Ascending aorta (tissue), 2 donors: ENCODE measurements at regions not wholly inside any gene's neighbourhood (a gene's known extent, or its start where the extent isn't known, plus 50 kb on each side); places are given as distances from the start of the nearest gene placed in this dataset.

ENCODE experiments used
- DNase-seq, 2 donors: peaks; one replicate each; pipeline ENCODE4 v3.0.0-alpha.2; 2019; ENCODE audit warnings: low spot score in 2 of 2
- H3K27ac ChIP-seq, 2 donors: fragments of 200-600 bp; sonication (generic); one replicate each; pipeline ENCODE4 v1.5.1; 2016 to 2017; ENCODE audit warnings: mild to moderate bottlenecking in 1 of 2
- H3K27me3 ChIP-seq: fragments of 200-600 bp; sonication (generic); one replicate; pipeline ENCODE4 v1.5.1; 2017
- H3K36me3 ChIP-seq, 2 donors: fragments of 200-600 bp; sonication (generic); one replicate each; pipeline ENCODE4 v1.5.1; 2016
- H3K4me1 ChIP-seq, 2 donors: fragments of 200-600 bp; sonication (generic); one replicate each; pipeline ENCODE4 v1.5.1; 2016 to 2017; ENCODE audit warnings: mild to moderate bottlenecking in 1 of 2
- H3K4me3 ChIP-seq, 2 donors: fragments of 200-600 bp; sonication (generic); one replicate each; pipeline ENCODE4 v1.5.1; 2016 to 2017; ENCODE audit warnings: mild to moderate bottlenecking in 1 of 2
- H3K9me3 ChIP-seq, 2 donors: fragments of 200-600 bp; sonication (generic); one replicate each; pipeline ENCODE4 v1.5.1; 2016
- intact Hi-C: fragments of 100-400 bp; cut with DNase I; formaldehyde crosslinking; loops from one replicate; pipeline ENCODE4 v1.15.1; 2023
- TF ChIP-seq, protein P1 (sequence below), 3 experiments: fragments of 200-600 bp in 2 of 3; fragments of 450-650 bp in 1 of 3; sonication (generic) in 2 of 3; IDR thresholded peaks; one replicate each; pipeline ENCODE4 v1.5.1; 2016 to 2019; ENCODE audit warnings: antibody characterized with exemption in 3 of 3, mild to moderate bottlenecking in 1 of 3, moderate library complexity in 1 of 3

DNA sequence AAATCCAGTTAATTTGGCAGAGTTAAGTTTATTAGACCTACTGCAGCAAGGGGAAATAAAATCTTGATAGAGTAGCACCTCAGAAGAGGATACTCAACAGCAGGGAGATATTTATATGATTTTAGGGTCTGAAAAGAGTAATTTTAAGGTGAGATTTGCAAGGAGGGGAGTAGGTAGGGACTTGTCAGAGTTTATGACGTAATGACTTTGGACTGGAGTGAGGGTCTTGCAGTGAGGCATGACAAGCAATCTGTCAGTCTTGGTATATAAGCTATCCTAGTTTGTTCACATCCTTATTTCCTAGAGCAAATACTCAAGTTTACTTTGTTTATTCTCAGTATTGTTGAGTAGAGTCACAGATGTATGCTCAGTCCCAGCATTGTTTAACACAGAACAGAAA lies 722.6 kb downstream of the TLE4 start:
- DNase-seq, result no peak
- TF ChIP-seq, protein P1, sequence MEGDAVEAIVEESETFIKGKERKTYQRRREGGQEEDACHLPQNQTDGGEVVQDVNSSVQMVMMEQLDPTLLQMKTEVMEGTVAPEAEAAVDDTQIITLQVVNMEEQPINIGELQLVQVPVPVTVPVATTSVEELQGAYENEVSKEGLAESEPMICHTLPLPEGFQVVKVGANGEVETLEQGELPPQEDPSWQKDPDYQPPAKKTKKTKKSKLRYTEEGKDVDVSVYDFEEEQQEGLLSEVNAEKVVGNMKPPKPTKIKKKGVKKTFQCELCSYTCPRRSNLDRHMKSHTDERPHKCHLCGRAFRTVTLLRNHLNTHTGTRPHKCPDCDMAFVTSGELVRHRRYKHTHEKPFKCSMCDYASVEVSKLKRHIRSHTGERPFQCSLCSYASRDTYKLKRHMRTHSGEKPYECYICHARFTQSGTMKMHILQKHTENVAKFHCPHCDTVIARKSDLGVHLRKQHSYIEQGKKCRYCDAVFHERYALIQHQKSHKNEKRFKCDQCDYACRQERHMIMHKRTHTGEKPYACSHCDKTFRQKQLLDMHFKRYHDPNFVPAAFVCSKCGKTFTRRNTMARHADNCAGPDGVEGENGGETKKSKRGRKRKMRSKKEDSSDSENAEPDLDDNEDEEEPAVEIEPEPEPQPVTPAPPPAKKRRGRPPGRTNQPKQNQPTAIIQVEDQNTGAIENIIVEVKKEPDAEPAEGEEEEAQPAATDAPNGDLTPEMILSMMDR (IDR thresholded peaks at IDR 0.05), result no peak
- Histone ChIP-seq H3K27me3 (no peaks in the 10 kb centered on the region), H3K4me1 (no peaks in the 10 kb centered on the region), H3K9me3 (no peaks in the 10 kb centered on the region), H3K36me3 (no peaks in the 10 kb centered on the region), H3K4me3 (no peak overlapping the region), H3K27ac (no peak overlapping the region)
- intact Hi-C loops, result no loop called here

GRCh38 chr9:80292231-80292630 lies 720.5 kb downstream of the TLE4 start:
- no peaks in the 10 kb centered on the region for H3K36me3 ChIP-seq
- H3K27ac ChIP-seq, result no peak overlapping the region
- H3K4me1 ChIP-seq, result no peaks in the 10 kb centered on the region
- no peak for DNase-seq
- no peak overlapping the region for H3K4me3 ChIP-seq
- intact Hi-C loops, result no loop called here
- H3K27me3 ChIP-seq, result no peaks in the 10 kb centered on the region
- no peaks in the 10 kb centered on the region for H3K9me3 ChIP-seq
- TF ChIP-seq, protein P1 (IDR thresholded peaks at IDR 0.05), result no peak

DNA sequence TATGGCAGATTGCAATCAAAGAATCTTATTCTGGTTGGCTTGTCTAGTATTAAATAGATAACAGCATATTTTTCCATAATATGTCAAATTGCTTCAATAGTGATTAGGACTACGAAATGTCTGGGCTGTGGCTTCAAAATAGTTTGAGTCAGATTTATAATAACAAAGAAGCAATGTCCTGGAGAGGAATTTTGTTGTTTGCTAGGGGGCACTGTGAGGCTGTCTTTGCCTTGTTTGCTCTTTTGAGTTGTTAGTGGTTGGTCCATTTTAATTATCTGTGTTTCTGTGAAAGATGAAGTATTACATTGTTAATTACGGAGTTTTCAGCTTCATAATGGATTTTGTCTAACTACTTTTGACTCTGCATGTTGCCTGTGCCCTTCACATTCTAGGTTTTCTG lies 713.6 kb downstream of the TLE4 start:
- Histone ChIP-seq H3K4me1 (no peaks in the 10 kb centered on the region), H3K36me3 (no peaks in the 10 kb centered on the region), H3K4me3 (no peak overlapping the region), H3K27me3 (no peaks in the 10 kb centered on the region), H3K9me3 (no peaks in the 10 kb centered on the region), H3K27ac (no peak overlapping the region)
- TF ChIP-seq, protein P1 (IDR thresholded peaks at IDR 0.05), result no peak
- DNase-seq, result no peak
- intact Hi-C loops, result no loop called here

- H3K9me3 ChIP-seq, result no peaks in the 10 kb centered on the region
- intact Hi-C loops, result no loop called here
- no peak overlapping the region for H3K4me3 ChIP-seq
- H3K36me3 ChIP-seq, result no peaks in the 10 kb centered on the region
- H3K27me3 ChIP-seq, result no peaks in the 10 kb centered on the region
- H3K4me1 ChIP-seq, result no peaks in the 10 kb centered on the region
- TF ChIP-seq, protein P1 (IDR thresholded peaks at IDR 0.05), result no peak
- no peak for DNase-seq
- H3K27ac ChIP-seq, result no peak overlapping the region
These were observed 711.0 kb downstream of the TLE4 start for GRCh38 chr9:80282766-80283165.

DNA sequence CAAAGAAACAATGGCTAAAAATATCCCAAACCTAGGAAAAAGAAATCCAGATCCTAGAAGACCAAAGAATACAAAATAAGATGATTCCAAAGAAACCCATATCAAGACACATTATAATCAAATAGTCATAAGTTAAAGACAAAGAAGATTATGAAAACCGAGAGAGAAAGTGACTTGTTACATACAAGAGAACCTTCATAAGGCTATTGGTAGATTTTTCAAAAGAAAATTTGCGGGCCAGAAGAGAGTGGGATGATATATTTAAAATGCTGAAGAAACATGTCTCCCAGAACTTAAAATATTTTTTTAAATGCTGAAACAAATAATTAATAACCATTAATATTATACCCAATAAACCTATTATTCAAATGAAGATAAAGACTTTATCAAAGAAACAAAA lies 687.3 kb downstream of the TLE4 start:
- TF ChIP-seq, protein P1 (IDR thresholded peaks at IDR 0.05), result no peak
- no peaks in the 10 kb centered on the region for H3K36me3 ChIP-seq
- no peak for DNase-seq
- H3K27ac ChIP-seq, result no peak overlapping the region
- intact Hi-C loops, result no loop called here
- no peaks in the 10 kb centered on the region for H3K4me1 ChIP-seq
- no peak overlapping the region for H3K4me3 ChIP-seq
- peaks cover 0 to 11% of the 10 kb centered on the region in 2 donors for H3K9me3 ChIP-seq
- H3K27me3 ChIP-seq, result no peaks in the 10 kb centered on the region

DNA sequence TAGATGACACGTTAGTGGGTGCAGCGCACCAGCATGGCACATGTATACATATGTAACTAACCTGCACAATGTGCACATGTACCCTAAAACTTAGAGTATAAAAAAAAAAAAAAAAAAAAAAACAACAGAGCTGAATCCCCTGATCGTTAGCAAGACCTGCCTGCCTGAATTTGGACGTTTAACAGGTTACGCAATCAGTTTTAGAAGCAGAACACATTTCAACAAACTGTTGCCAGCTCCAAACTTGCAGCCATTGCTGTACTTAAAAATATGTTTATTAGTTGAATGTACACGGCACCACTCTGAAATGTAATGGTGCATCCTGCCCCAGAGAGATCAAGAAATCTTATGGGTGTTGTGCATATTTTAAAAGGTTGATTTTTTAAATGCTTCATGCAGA lies 680.0 kb downstream of the TLE4 start:
- TF ChIP-seq, protein P1 (IDR thresholded peaks at IDR 0.05), result no peak
- Histone ChIP-seq H3K9me3 (no peaks in the 10 kb centered on the region), H3K4me1 (no peaks in the 10 kb centered on the region), H3K27me3 (no peaks in the 10 kb centered on the region), H3K4me3 (no peak overlapping the region), H3K36me3 (no peaks in the 10 kb centered on the region), H3K27ac (no peak overlapping the region)
- DNase-seq, result no peak
- intact Hi-C loops, result no loop called here
